HG03457 (cell line): ENCODE measurements at regions not wholly inside any gene's neighbourhood (a gene's known extent, or its start where the extent isn't known, plus 50 kb on each side); places are given as distances from the start of the nearest gene placed in this dataset.

Source experiments
- ATAC-seq: cut with Tn5 transposase; IDR thresholded peaks from one replicate; pipeline ENCODE4 v1.9.1; 2021; ENCODE audit warnings: moderate number of reproducible peaks; ENCODE audit not compliant: unreplicated experiment

DNA sequence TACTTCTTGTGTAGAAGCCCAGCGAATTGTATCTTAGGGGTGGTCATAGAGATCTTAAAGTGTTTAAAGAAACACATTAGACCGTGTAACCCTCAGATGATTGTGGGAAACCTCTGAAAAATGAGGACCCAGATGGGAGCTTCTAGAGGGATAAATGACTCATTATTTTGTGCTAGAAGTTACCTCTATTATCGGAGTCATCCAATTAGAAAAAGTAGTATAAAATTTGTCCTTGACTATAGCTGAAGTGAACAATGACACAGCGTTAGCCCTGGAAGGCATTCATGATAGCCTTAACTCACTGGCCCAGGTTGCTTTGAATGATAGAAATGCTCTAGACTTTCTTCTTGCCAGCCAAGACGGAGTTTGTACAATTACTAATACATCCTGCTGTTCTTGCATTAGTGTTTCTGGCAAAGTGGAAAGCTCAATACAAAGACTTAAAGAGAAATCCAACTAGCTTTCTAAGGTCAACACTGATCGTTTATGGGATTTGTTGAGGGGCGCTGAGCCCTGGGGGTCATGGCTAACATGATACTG is 178.9 kb upstream of the VEGFC start:
- no peak for ATAC-seq

DNA sequence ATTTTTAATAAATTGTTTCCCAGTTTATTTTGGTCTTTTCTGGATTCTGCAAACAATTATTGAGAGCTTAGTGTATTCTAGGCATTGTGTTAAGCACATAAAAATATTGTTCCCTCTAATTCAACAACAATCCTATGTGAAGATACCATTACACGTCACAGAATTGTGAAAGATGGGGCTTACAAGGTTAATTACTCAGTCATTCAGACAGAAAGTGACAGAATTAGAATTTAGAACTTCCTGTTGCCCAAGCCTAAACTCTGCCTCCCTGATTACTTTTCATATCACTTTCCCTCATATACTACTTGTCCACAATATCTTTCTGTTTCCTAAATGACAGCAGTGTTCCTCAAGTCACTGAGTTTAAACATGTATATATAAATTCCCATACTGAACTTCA is 186.7 kb upstream of the VEGFC start:
- ATAC-seq = no peak

GRCh38 chr4:176981074-176981473 is 188.4 kb upstream of the VEGFC start:
- no peak for ATAC-seq

- no peak for ATAC-seq
Measured at GRCh38 chr4:176981551-176981950, 188.8 kb upstream of the VEGFC start.

DNA sequence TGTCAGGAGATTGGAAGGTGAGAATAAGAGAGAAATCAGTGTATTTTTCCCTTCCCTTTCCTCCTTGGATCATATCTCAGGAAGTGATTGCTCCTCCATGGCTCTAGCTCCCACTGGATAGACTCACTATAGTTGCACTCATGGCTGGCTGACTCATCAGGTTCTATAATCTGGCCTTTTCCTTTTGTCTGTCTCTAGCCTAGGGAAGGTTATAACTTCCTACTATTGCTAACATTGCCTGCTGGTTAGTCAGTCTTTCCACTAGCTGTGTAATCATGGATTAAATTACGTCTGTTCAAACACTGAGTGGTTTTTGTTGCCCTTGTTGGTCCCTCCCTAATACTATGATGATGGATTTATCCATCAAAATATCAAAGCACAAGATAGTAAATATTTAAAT is 195.5 kb upstream of the VEGFC start:
- ATAC-seq = no peak

DNA sequence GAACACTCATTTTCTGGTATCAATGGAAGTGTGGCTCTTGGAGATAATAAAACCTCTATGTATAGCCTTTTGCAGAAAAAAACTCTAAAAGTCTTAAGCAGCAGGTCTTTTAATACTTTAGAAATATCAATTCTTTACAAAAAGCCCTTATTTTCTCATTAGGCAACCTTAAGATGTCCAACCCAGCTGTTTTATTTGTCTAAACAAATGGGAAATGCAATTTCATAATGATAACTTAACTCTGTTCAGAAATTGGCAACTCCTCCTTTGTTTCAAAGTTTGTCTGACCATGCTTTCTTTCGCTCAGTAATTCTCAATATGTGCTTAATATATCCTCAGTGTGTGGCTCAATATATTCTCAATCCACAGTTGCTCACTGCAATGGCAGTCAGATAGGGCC is 196.5 kb upstream of the VEGFC start:
- ATAC-seq = no peak

GRCh38 chr4:176999935-177000543 is 207.3 kb upstream of the VEGFC start:
- no peak for ATAC-seq

DNA sequence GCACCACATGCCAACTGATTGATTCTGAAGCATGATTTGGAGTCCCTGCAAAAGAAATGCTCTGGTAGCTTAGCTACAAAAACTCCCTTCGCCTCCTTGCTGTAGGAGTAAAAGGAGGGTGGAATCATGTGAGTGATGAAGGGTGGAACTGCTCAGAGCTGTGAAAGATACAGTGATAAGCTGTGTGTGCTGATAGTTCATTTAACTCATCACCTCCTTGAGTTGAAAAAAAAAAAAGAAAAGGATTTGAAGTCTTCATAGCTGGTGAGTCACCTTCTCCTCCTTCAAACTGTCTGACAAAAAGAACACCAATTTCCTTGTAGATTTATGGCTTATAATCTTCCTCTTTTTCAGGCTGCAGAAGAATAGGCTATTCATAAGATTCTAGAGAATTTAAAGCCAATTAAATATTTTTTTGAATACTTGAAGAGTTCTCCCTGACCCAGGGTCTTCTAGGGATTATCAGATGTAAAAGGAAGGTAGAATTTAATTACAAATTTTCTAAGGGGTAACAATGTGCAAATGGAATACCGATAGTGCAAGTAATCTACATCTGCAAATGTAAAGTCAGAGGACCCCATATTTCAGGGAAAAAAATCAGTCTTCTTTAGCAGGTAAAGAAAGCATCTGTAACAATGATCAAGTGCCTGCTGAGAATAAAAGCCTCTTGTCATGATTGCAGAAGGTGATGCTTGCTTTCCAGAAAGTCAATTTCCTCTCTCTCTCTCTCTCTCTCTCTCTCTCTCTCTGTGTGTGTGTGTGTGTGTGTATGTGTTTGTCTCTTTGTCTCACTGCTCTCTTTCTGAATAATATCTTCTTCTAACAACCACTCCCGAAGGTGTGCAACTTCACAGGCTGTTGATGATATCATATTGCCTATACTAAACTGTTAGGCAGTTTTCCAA is 208.8 kb upstream of the VEGFC start:
- no peak for ATAC-seq

DNA sequence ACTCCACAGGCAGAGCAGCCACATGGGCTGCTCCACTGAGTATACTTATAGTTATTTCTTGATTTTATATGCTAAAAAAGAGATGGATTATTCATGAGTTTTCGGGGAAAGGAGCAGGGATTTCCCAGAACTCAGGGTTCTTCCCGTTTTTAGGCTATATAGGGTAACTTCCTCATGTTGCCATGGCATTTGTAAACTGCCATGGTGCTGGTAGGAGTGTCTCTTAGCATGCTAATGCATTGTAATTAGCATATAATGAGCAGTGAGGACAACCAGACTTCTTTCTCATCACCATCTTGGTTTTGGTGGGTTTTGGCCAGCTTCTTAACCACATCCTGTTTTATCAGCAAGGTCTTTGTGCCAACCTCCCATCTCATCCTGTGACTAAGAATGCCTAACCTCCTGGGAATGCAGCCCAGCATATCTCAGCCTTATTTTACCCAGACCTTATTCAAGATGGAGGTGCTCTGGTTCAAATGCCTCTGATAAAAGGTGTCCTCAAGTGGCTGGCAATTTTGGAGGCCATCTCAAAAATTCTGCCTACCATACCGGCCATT is 213.0 kb upstream of the VEGFC start:
- no peak for ATAC-seq

GRCh38 chr4:177006331-177006730 is 213.6 kb upstream of the VEGFC start:
- ATAC-seq = no peak

DNA sequence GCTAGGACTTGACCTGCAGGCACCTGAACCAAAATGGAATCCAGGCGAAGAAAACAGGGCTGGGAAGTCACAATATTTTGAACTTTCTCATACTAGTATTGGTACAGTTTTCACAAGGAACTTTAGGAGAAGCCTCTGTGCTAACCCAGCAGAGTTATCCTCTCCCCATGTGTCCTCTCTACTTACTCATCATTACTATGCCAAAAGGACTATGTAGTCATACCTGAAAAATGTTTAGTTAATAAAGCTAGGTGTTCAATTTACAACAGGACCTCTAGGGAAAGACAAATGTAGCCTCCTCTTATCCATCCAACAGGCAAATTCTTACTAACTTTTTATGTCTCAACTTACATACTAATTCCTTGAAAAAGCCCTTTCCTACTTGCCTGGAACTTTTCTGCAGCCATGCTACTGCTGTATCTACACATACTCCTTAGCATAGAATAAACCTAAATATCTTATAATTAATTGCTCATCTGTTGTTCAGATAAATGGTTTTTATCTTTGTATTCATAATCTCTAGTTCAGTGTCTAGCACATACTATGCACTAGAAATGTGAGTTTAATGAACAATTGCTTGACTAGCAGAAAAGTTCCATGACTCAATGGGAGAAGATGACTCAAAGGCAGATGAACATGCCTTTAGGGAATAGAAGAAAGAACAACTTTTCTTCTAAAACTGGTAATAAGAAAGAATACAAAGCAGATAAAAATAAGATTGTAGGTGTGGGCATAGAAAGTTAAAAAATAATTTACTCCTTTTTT is 215.5 kb upstream of the VEGFC start:
- ATAC-seq = no peak

- ATAC-seq = no peak
Measured at GRCh38 chr4:177008836-177009501, 216.2 kb upstream of the VEGFC start.

- no peak for ATAC-seq
Measured at GRCh38 chr4:177010418-177010817, 217.7 kb upstream of the VEGFC start.

DNA sequence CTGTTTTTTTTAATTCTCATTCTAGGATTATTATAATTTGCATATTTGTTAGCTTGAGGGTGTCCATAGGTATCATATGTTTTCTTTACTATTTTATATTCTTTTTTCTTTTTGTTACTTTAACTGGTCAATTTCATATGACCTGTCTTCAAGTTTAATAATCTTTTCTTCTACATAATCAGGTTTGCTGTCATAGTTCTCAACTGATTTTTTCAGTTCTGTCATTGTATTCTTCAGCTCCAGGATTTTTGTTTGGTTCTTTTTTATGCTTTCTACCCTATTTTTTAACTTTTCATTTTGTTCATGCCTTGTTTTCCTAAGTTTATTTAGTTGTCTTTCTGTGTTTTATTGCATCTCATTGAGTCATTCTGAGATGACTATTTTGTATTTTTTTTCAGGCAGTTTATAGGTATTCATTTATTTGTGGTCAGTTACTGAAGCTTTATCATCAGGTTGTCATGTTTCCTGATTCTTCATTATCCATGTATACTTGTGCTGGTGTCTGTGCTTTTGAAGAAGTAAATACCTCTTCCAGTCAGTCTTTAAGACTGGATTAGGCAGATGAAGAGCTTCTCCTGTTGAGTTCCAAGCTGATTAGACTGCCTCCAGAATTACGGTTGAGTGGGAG is 220.3 kb upstream of the VEGFC start:
- no peak for ATAC-seq

DNA sequence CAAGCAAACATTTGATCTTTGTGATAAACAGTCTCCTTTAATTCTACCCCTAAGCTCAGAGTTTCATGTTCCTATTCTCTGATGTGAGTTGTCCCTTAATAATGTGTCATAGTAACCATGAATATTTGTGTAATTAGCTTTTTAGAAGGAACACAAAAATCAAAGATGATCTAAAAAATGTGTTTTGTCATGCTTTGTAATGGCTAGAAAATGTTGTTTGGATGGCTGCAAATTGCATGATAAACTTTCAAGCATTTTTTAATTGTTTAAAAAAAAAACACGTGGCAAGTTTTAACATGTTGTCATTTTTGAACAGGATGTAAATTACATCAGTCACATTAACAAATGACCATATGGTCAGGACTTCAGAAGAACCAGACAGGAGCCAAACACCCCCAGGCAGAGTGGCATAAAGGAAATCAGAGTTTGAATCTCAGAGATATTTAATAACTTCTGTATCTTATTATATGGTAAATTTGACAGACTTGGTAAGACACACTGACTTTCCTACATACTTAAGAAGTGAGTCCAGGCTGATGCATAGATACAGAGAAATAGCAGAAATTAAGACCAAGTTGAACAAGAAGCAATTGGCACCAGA is 223.9 kb upstream of the VEGFC start:
- ATAC-seq = no peak

DNA sequence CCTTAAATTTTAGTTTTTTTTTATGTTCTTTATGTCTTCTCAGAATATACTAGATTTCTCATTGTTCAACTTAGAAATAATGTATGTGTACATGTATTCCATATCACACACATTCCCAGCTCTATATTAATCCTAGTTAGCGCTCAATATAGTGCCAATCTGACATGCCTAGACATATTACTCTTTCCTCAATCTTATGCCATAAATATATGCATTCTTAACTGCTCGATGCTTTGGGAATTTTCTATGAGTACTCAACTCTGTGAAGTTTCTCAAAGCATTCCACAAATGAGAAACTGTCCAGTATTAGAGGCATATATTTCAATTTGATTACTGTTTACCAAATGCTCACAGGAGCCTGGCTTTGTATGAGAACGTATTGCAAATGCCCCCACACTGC is 231.2 kb upstream of the VEGFC start:
- no peak for ATAC-seq

- ATAC-seq = no peak
Measured at GRCh38 chr4:177032341-177032740, 239.6 kb upstream of the VEGFC start.

DNA sequence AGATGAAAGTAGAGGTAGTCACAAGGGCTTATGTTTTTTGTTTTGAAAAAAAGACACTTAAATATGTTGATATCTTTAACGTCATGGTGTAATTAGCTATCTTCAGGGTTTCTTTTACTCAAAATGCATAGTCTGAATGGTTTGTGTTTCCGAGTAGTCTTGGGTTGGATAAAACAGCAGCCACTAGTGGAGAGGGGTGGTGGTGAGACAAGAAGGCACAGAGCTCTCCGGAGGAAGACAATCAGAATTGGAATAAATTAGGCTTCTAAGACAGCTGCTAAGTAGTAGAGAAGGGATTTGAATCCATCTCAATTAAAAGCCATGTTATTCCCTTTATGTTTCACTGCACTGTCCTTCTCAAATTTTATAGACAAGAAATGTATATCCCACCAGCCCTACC is 240.4 kb upstream of the VEGFC start:
- ATAC-seq = no peak

DNA sequence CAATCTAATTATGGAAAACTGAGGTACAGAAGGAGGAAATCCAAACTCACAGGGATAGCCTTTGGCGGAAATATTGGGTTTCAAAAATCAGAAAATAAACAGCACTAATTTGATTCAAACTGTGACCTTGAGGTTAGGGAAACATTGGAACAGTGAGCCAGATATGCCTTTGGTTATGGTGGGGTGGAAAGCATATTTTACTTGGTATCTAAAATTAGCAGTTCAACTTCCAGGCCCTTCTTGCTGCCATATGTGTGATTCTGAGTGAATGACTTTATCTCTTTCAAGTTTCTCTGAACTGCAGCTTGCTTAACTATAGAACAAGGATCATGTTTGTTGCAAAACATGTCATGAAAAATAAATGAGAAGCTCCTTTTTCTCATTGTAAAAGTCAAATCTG is 240.9 kb upstream of the VEGFC start:
- ATAC-seq = no peak

DNA sequence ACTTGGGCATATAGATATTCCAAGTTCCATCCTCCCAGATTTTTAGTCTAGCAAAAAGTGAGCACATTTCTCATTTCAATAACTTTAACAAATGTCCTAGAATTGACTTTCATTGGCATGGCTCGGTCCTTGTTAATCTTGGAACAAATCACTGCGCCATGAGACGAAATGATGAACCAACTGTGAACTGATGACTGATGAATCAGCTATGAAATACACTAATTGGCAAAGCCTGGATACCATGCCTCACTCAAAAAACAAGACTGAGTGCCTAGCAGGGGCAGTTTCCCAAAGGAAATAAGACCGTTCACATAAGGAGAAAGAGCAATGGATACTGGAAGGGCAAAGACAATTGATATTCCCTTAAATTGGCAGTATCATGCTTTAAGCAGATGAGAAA is 248.6 kb upstream of the VEGFC start:
- ATAC-seq = no peak
